NCI-H345 treated with DMSO at 0.1 percent for 48 hours (cell line): ENCODE measurements at regions not wholly inside any gene's neighbourhood (a gene's known extent, or its start where the extent isn't known, plus 50 kb on each side); places are given as distances from the start of the nearest gene placed in this dataset.

Source experiments
- DNase-seq: peaks from one replicate; lab custom pipeline; 2025; ENCODE audit not compliant: unreplicated experiment; lab: John Stamatoyannopoulos, UW

- no peak for DNase-seq
These were observed 55.2 kb upstream of the CBLN4 start for GRCh38 chr20:56060486-56060885.

DNA sequence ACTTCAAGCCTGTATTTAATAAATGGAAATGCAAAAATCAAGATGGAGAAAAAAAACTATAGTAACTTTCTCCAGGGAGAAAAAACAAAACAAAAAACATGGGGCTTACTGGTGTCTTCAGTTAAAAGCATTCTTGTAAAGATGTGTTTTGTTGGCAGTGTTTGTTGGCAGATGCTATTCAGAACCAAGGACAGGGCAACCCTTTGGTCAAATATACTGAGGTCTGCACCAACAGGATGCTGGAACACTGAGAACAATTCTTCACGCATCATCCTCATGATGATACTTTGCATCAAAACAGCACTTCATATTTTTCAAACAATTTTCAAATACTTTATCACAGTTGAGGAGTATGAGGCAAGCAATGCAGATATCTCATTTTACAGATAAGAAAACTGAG is 63.7 kb upstream of the CBLN4 start:
- no peak for DNase-seq

DNA sequence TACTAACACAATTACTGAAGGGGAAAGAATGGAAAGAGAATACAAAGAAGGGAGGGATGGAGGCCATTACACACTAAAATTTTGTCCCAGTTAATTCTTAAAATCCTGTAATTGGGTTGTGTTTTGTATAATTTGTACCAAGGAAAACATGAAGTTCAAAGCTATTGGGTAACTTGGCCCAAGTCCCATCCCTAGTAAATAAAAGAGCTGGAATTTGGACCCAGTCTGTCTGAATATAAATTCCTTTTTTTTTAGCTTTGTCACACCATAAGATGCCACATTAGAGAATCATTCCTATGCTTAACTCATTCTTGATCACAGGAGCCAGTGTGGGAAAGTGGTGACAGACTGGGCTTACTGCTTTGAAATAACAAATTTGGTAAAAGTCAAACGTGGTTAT is 66.8 kb upstream of the CBLN4 start:
- DNase-seq, result no peak

- no peak for DNase-seq
These were observed 83.1 kb upstream of the CBLN4 start for GRCh38 chr20:56088375-56088774.

DNA sequence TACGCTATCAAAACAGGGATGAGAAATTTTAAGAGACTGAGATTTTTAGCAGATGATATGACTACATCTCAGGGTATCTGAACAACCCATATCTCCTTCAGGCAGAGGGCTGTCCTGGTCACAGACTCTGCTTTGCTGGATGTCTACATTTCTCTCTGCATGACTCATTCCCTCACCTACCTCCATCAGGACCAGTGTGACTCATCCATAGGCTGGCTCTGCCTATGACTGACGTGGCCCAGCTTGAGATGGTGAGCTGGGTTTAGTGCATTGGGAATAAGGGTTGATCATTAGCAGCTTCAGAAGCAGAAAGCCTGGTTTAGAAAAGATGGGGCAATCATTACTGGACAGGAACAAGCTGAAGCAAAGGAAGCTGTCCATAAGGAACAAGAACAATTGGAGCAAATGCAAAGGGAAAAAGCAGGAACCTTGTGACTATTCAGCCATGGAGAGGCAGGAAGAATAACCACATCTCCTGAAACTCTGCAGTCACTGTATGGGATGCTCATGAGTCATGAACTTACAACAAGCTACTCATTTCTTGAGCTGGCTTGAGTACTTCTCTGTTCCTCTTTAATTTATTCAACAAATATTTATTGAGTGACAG is 86.4 kb upstream of the CBLN4 start:
- DNase-seq, result no peak

GRCh38 chr20:56094228-56094627 is 88.9 kb upstream of the CBLN4 start:
- DNase-seq, result no peak

DNA sequence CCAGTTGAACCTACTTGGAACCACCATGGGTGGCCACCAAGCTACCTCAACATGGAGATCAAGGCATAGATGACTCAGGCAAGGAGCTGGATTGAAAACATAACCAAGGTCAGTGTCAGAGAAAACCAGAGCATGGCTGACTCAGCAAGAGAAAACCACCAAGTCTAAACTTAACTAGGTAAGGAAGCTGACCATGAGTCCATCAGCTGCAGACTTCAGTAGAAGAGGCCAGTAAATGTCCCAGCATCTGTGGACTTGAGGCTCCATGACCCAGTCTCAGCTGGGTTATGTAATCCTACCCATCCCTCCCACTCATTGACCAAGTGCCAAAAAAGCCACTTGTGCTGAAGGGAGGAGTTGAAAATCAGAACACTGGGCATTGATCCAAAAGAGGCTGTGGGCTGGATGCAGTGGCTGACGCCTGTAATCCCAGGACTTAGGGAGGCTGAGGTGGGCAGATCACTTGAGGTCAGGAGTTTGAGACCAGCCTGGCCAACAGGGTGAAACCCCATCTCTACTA is 93.7 kb upstream of the CBLN4 start:
- DNase-seq, result no peak

DNA sequence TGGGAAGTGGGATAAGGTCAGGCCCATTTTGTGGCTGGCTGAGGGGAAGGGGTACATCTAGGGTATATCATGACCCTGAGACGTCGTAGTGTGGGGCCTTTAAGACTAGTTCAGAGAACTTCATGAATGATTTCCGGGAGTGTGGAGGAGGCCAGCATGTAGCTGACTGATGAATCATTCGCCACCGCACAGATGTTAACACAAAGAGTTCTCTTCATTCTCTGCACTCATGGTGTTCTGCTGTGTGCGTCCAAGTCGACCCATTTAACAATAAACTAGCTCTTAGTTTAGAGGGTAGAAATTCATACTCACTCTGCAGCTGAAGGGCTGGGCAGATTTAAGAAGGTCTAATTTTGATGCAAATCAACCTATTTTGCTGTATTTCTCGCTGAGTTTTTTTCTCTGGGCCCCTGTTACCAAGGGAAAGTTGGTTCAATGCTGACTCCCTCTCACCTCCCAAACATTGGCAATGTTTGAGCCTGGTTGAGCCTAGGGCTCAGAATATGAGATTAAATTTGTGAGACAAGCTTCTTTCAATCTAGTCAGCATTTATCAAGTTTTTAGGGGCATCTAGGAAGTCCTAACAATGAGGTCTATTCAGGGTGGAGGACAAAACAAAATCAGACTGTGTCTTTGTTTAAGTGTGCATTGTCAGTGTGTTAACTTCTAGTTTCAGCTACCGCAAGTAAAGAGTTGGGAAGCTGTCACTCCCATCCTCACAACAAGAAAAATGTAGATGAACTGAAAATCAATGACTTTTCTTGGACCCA is 106.8 kb upstream of the CBLN4 start:
- no peak for DNase-seq

DNA sequence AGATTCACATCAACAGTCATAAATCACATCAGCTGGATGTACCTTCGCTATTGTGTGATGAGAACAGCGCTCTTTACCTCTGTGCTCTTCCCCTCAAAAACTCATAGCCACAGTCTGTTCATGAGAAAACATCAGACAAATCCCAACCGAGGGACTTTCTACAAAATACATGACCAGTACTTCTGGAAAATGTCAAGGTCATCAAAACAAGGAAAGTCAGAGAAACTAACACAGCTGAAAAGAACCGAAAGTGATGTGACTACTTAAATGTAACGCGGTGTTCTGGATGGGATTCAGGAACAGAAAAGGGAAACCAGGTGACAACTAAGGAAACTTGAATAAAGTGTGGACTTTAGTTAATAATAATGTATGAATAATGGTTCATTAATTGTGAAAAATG is 112.0 kb upstream of the CBLN4 start:
- DNase-seq, result no peak

DNA sequence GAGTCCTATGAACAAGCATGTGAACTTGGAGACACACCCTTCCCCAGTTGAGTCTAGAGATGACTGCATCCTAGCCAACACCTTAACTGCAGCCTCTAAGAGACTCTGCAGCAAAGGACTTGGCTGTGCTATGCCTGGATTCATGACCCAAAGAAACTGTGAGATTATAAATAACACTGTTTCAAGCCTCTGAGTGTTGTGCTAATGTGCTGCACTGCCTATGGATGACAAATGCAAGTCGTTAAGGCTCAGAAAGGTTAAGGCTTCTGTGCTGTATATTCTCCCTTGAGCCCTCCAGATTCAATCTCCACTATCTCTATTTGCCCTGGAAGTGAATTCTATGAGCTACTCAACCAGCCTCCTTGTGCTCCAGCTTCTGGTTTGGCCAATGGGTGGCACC is 116.5 kb upstream of the CBLN4 start:
- DNase-seq, result no peak

DNA sequence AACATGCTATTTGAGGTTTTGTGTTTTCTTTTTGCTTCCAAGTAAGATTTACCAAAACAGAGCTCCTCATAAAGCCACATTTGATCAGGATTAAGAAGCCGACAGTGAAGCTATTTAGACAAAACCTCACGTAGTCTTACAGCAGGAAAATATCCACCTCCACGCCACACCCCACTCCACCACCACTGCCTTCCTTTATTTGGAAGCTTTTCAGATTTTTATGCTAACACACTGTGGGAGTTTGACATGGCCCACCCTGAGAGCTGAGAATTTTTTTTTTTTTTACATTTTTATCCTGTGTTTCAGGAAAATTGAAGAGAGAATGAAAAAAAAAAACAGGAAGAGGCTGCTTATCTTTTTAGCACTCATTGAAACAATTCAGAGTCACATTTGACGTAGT is 104.8 kb upstream of the MC3R start:
- no peak for DNase-seq

DNA sequence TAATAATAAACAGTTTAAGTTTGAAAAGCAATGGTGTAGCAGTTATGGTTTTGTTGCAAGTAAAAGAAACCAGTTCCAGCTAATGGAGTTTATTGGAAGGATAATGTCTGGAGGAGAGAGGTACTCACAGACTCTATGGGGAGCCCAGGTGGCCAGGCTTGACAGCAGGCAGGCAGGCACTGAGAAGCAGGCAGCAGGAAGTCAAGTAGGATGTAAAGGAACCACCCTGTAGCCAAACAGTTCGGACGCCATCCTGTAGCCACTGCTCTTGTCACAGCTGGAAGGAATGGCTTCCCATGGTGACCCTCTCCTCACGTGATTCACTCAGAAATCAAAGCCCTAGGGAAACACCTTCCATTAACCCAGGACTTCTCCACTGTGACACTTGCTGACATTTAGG is 96.7 kb upstream of the MC3R start:
- DNase-seq, result no peak

- no peak for DNase-seq
These were observed 94.6 kb upstream of the MC3R start for GRCh38 chr20:56153926-56154325.

DNA sequence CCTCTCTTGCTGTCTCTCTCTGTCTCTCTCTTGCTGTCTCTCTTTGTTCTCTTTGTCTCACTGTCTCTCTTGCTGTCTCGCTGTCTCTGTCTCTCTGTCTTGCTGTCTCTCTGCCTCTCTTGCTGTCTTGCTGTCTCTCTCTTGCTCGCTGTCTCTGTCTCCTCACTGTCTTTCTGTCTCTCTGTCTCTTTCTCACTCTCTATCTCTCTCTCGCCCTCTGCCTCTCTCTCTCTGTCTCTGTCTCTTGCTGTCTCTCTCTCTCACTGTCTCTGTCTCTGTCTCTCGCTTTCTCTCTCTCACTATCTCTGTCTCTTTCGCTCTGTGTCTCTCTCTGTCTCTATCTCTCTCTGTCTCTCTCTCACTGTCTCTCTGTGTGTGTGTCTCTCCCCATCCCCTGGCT is 92.9 kb upstream of the MC3R start:
- DNase-seq, result no peak

- DNase-seq, result no peak
These were observed 90.9 kb upstream of the MC3R start for GRCh38 chr20:56157530-56158203.

DNA sequence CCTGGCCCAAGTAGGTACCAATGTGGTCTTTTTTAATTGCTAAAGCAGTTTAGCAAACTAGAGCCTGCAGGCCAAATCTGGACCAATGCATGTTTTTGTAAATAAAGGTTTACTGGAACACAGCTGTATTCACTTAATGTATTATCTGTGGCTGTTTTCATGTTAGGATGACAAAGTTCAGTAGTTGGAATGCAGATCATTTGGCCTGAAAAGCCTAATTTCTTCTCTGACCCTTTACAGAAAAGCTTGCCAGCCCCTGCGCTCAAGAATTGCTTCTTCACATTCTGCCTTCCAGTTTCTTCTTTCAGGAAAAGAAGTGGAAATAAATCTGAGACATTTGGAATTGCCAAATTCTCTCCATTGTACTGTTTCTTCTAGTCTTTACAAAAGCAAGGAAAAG is 90.0 kb upstream of the MC3R start:
- DNase-seq, result no peak

DNA sequence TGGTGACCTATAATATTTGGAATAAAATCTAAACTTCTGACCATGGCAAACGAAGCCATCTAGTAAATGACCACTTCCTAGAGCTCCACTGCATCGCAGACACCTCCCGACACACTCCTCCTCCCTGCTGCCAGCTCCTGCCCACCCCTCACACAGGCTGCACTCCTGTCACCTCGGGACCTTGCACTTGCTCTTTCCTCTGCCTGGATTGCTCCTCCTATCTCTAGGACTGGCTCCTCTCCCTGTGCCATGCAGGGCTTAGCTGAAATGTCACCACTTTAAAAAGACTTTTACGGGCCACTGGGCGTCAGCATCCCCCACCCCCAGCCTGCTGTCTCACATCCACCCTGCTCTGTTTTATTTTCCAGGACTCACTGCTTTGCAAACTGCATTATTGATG is 87.6 kb upstream of the MC3R start:
- no peak for DNase-seq

DNA sequence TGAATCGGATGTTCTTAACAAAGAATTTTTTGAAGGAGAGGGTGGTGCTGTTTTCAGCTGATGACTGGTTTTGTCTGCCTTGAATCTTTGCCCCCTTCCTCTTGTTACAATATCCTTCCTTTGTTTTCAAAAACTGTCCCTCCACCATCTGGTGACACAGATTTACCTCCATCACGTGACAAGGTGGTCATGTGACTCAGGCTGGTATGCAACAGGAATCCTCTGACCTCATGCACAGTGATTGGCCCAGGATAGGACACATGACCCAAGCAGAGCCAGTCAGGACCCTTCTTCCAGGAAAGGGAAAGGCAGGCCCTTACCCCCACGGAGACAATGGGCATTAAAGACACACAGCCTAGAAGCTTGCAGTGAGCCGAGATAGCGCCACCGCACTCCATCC is 84.7 kb upstream of the MC3R start:
- DNase-seq, result no peak

- no peak for DNase-seq
These were observed 81.6 kb upstream of the MC3R start for GRCh38 chr20:56166781-56167465.

DNA sequence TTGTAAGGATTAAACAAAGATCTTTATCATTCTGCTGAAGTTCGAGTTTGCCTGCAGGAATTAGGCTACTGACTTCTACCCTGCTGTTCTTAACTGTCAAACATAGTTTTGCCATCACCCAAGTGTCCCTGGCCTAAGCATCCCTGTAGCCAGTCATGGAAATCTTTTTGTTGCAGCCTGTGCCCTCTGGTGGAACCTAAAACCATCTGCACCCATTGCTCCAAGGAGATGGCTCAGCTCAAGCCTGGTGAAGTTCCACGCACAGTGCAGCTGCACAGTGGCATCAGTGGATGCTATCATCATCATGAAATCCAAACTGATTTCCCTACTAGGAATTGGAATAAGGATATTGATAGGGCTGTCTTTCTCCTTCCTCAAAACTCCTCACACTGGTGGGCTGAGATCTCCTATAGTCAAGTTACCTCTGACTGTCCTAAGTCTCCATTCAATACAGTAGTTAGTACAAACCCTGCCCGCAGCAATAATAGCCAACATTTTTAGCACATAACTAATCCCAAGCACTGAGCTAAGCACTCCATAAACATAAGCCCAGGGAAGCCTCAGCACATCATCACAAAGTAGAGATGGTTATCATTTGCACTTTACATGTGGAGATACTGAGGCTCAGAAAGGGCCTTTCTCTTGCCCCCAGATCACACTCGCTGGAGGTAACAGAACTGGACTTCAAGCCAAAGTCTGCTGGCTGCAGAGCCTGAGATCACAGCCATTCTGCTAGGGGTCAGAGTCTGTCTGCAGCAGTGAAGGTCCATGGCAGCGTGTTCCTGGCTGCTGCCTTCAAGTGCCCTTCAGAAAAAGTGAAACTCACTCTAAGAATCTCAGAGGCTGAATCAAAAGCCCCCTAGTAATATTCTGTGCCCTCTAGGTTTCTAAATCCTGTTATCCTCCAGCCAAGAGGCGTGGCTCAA is 77.2 kb upstream of the MC3R start:
- DNase-seq, result no peak

GRCh38 chr20:56173438-56173837 is 75.1 kb upstream of the MC3R start:
- no peak for DNase-seq
